ENCODE measurements at regions not wholly inside any gene's neighbourhood (a gene's known extent, or its start where the extent isn't known, plus 50 kb on each side); places are given as distances from the start of the nearest gene placed in this dataset.
"Not testable (repeated sequence)": the region's sequence is repeated elsewhere in the genome, so short reads cannot be mapped to it uniquely, and the experiment has no call there.

GRCh38 chr9:20236676-20237075 lies 385.6 kb downstream of the MLLT3 start:
- no peak overlapping the region for H3K4me3 ChIP-seq (ENCODE audit: low read depth, low read length)
- no peak overlapping the region for H3K9ac ChIP-seq
- H3K27ac ChIP-seq = no peak overlapping the region
- no peaks in the 10 kb centered on the region for H3K27me3 ChIP-seq (ENCODE audit: control insufficient read depth, insufficient read depth, low read length)
- H3K4me1 ChIP-seq = no peaks in the 10 kb centered on the region
- H3K4me2 ChIP-seq (ENCODE audit: low read length) = no peak overlapping the region
- H2AFZ ChIP-seq = no peak overlapping the region
- H3K79me2 ChIP-seq = no peaks in the 10 kb centered on the region
- H3K36me3 ChIP-seq (ENCODE audit: control insufficient read depth, insufficient read depth, low read length) = no peaks in the 10 kb centered on the region
- no peaks in the 10 kb centered on the region for H3K9me3 ChIP-seq (ENCODE audit: control insufficient read depth, low read length)
- no peak for TF ChIP-seq CTCF (IDR thresholded peaks at IDR 0.05)

DNA sequence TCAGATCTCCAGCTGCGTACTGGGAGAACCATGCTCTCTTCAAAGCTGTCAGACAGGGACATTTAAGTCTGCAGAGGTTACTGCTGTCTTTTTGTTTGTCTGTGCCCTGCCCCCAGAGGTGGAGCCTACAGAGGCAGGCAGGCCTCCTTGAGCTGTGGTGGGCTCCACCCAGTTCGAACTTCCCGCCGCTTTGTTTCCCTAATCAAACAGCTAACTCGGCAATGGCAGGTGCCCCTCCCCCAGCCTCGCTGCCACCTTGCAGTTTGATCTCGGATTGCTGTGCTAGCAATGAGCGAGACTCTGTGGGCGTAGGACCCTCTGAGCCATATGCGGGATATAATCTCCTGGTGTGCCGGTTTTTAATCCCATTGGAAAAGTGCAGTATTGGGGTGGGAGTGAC lies 387.1 kb downstream of the MLLT3 start:
- not testable (repeated sequence) for H2AFZ ChIP-seq; H3K9me3 ChIP-seq (ENCODE audit: control insufficient read depth, low read length); H3K36me3 ChIP-seq (ENCODE audit: control insufficient read depth, insufficient read depth, low read length); H3K9ac ChIP-seq; H3K4me2 ChIP-seq (ENCODE audit: low read length); H3K79me2 ChIP-seq; H3K4me3 ChIP-seq (ENCODE audit: low read depth, low read length); H3K27me3 ChIP-seq (ENCODE audit: control insufficient read depth, insufficient read depth, low read length); H3K4me1 ChIP-seq; H3K27ac ChIP-seq

- Histone ChIP-seq H3K9ac (no peak overlapping the region), H3K36me3 (ENCODE audit: control insufficient read depth, insufficient read depth, low read length) (no peaks in the 10 kb centered on the region), H3K27me3 (ENCODE audit: control insufficient read depth, insufficient read depth, low read length) (no peaks in the 10 kb centered on the region), H3K79me2 (no peaks in the 10 kb centered on the region), H3K4me3 (ENCODE audit: low read depth, low read length) (no peak overlapping the region), H3K27ac (no peak overlapping the region), H3K4me1 (no peaks in the 10 kb centered on the region), H2AFZ (no peak overlapping the region), H3K4me2 (ENCODE audit: low read length) (no peak overlapping the region), H3K9me3 (ENCODE audit: control insufficient read depth, low read length) (no peaks in the 10 kb centered on the region)
- TF ChIP-seq CTCF (IDR thresholded peaks at IDR 0.05) = no peak
Measured at GRCh38 chr9:20228096-20228495, 394.2 kb downstream of the MLLT3 start.

GRCh38 chr9:20227166-20227874 lies 395.0 kb downstream of the MLLT3 start:
- Histone ChIP-seq H3K79me2 (no peaks in the 10 kb centered on the region), H2AFZ (no peak overlapping the region), H3K4me3 (ENCODE audit: low read depth, low read length) (no peak overlapping the region), H3K27ac (no peak overlapping the region), H3K9ac (no peak overlapping the region), H3K4me2 (ENCODE audit: low read length) (no peak overlapping the region), H3K27me3 (ENCODE audit: control insufficient read depth, insufficient read depth, low read length) (no peaks in the 10 kb centered on the region), H3K9me3 (ENCODE audit: control insufficient read depth, low read length) (no peaks in the 10 kb centered on the region), H3K36me3 (ENCODE audit: control insufficient read depth, insufficient read depth, low read length) (no peaks in the 10 kb centered on the region), H3K4me1 (no peaks in the 10 kb centered on the region)
- TF ChIP-seq CTCF (IDR thresholded peaks at IDR 0.05) = no peak

DNA sequence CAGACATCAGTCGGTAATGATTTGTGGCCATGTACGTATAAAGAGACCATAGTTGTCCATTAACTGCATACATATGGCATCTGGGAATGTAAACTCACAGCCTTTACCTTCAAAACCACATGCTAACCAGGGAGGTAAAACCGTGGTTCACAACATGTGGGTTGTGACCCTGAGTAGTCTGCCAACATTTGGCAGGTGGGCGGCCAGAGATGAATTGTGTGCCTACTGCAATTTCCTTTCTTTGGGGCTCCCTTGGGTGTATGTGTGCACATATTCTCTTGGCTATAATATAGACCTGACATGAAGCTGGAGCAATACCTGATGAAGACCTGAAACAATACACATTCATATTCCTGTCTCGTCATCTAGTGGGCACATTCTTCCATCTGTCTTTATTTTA lies 396.0 kb downstream of the MLLT3 start:
- Histone ChIP-seq H3K4me1 (no peaks in the 10 kb centered on the region), H2AFZ (no peak overlapping the region), H3K36me3 (ENCODE audit: control insufficient read depth, insufficient read depth, low read length) (no peaks in the 10 kb centered on the region), H3K9ac (no peak overlapping the region), H3K27me3 (ENCODE audit: control insufficient read depth, insufficient read depth, low read length) (no peaks in the 10 kb centered on the region), H3K79me2 (no peaks in the 10 kb centered on the region), H3K9me3 (ENCODE audit: control insufficient read depth, low read length) (no peaks in the 10 kb centered on the region), H3K4me2 (ENCODE audit: low read length) (no peak overlapping the region), H3K27ac (no peak overlapping the region), H3K4me3 (ENCODE audit: low read depth, low read length) (no peak overlapping the region)
- TF ChIP-seq CTCF (IDR thresholded peaks at IDR 0.05) = no peak
